A549 (cell line): ENCODE measurements at regions not wholly inside any gene's neighbourhood (a gene's known extent, or its start where the extent isn't known, plus 50 kb on each side); places are given as distances from the start of the nearest gene placed in this dataset.

Experiments used
- ATAC-seq, 2 experiments: fragments of 200-7000 bp in 1 of 2; fragments of >200 bp in 1 of 2; cut with Nextera tagmentation in 1 of 2; cut with Tn5 transposase in 1 of 2; 3 replicates each; pipeline versions ENCODE4 v1.8.0 to v1.9.1; 2018 to 2020; ENCODE audit warnings: mild to moderate bottlenecking in 1 of 2, moderate library complexity in 1 of 2
- CTCF ChIA-PET: fragments of 300-600 bp; sonication (Branson Sonifier 250); formaldehyde crosslinking; extraction: SDS; loops from one replicate; lab custom pipeline; 2021; ENCODE audit warnings: antibody characterized with exemption, inconsistent platforms; lab: Yijun Ruan, JAX
- POLR2A ChIA-PET: fragments of 350-600 bp; formaldehyde crosslinking; extraction: SDS; loops from one replicate; lab custom pipeline; 2021; ENCODE audit warnings: antibody characterized with exemption, inconsistent platforms; lab: Yijun Ruan, JAX
- DNase-seq, 2 experiments: peaks; one replicate each; pipeline versions ENCODE4 v3.0.0 to v3.0.0-alpha.2; 2011 to 2016; ENCODE audit warnings: low read depth in 1 of 2, low spot score in 1 of 2
- FAIRE-seq: peaks from 2 replicates; lab custom pipeline; 2011; peaks lifted over from hg19 to GRCh38; lab: Jason Lieb, UNC
- H3K27ac ChIP-seq, 2 experiments: fragments of >200 bp; sonication (Bioruptor Twin); formaldehyde crosslinking; 3 replicates each; pipeline ENCODE4 v1.5.1; 2016 to 2017
- H3K4me1 ChIP-seq: fragments of >200 bp; sonication (Bioruptor Twin); formaldehyde crosslinking; 3 replicates; pipeline ENCODE4 v1.6.1; 2016
- H3K4me2 ChIP-seq: fragments of >200 bp; sonication (Bioruptor Twin); formaldehyde crosslinking; 3 replicates; pipeline ENCODE4 v1.6.1; 2016
- H3K4me3 ChIP-seq: fragments of >200 bp; sonication (Bioruptor Twin); formaldehyde crosslinking; 3 replicates; pipeline ENCODE4 v1.5.1; 2016
- H3K9me3 ChIP-seq: fragments of >200 bp; sonication (Bioruptor Twin); formaldehyde crosslinking; 3 replicates; pipeline ENCODE4 v1.6.1; 2016
- BCL3 ChIP-seq: fragments of >200 bp; sonication (Bioruptor Twin); formaldehyde crosslinking; IDR thresholded peaks from 3 replicates; pipeline ENCODE4 v1.6.1; 2016
- BHLHE40 ChIP-seq: IDR thresholded peaks from 2 replicates; pipeline ENCODE4 v1.6.1; 2012; ENCODE audit warnings: low read depth, low read length, inconsistent platforms
- CBX2 ChIP-seq: fragments of 200-600 bp; sonication (generic); IDR thresholded peaks from 2 replicates; pipeline ENCODE4 v1.6.1; 2016; ENCODE audit warnings: low read depth, mild to moderate bottlenecking, borderline replicate concordance
- CBX8 ChIP-seq: fragments of 200-600 bp; sonication (generic); IDR thresholded peaks from 2 replicates; pipeline ENCODE4 v1.6.1; 2016
- CHD4 ChIP-seq: fragments of 200-600 bp; sonication (generic); IDR thresholded peaks from 2 replicates; pipeline ENCODE4 v1.6.1; 2016; ENCODE audit warnings: antibody characterized with exemption, mild to moderate bottlenecking, borderline replicate concordance
- CTCF ChIP-seq: fragments of >200 bp; sonication (Bioruptor Twin); formaldehyde crosslinking; IDR thresholded peaks from 3 replicates; pipeline ENCODE4 v1.5.1; 2016
- E2F6 ChIP-seq: IDR thresholded peaks from 2 replicates; pipeline ENCODE4 v1.6.1; 2012; ENCODE audit warnings: low read depth, borderline replicate concordance
- EHMT2 ChIP-seq: fragments of 200-600 bp; sonication (generic); IDR thresholded peaks from 2 replicates; pipeline ENCODE4 v1.6.1; 2016; ENCODE audit warnings: antibody characterized with exemption, low read depth, mild to moderate bottlenecking, moderate library complexity
- FOXS1 ChIP-seq: fragments of 250-450 bp; sonication (Bioruptor Pico); IDR thresholded peaks from 2 replicates; pipeline ENCODE4 v1.5.0; 2020; ENCODE audit warnings: mild to moderate bottlenecking, moderate library complexity
- HEYL ChIP-seq: fragments of 250-450 bp; sonication (Bioruptor Pico); IDR thresholded peaks from 2 replicates; pipeline ENCODE4 v1.8.0; 2021; ENCODE audit warnings: mild to moderate bottlenecking, moderate library complexity
- HMGXB4 ChIP-seq: fragments of 250-450 bp; sonication (Bioruptor Pico); IDR thresholded peaks from 2 replicates; pipeline ENCODE4 v1.5.0; 2021; ENCODE audit warnings: mild to moderate bottlenecking, moderate library complexity, borderline replicate concordance
- HOXA7 ChIP-seq: fragments of 250-450 bp; sonication (Bioruptor Pico); IDR thresholded peaks from 2 replicates; pipeline ENCODE4 v1.5.0; 2020; ENCODE audit warnings: mild to moderate bottlenecking, moderate library complexity
- HOXB13 ChIP-seq: fragments of 250-450 bp; sonication (Bioruptor Pico); IDR thresholded peaks from 2 replicates; pipeline ENCODE4 v1.5.0; 2020; ENCODE audit warnings: low read depth, mild to moderate bottlenecking, moderate library complexity
- JUN ChIP-seq, 2 experiments: fragments of >200 bp; sonication (Bioruptor Twin); formaldehyde crosslinking; IDR thresholded peaks; 2 replicates in 1 of 2; 3 replicates in 1 of 2; pipeline ENCODE4 v1.6.1; 2016 to 2017
- MAX ChIP-seq: IDR thresholded peaks from 2 replicates; pipeline ENCODE4 v1.6.1; 2012
- MYC ChIP-seq: IDR thresholded peaks from 2 replicates; pipeline ENCODE4 v1.6.1; 2012; ENCODE audit warnings: mild to moderate bottlenecking, inconsistent platforms, low read length, improper control_type of control experiment, borderline replicate concordance
- NFE2L2 ChIP-seq: fragments of 150-350 bp; conservative IDR thresholded peaks from 2 replicates; pipeline ENCODE4 v1.6.1; 2014; ENCODE audit warnings: low read length
- NPAS2 ChIP-seq: fragments of 250-450 bp; sonication (Bioruptor Pico); IDR thresholded peaks from 2 replicates; pipeline ENCODE4 v1.8.0; 2022; ENCODE audit warnings: mild to moderate bottlenecking, moderate library complexity, borderline replicate concordance
- RCOR1 ChIP-seq: fragments of 150-350 bp; IDR thresholded peaks from 2 replicates; pipeline ENCODE4 v1.6.1; 2014; ENCODE audit warnings: antibody characterized with exemption, low read length, low read depth
- SREBF2 ChIP-seq: fragments of 450-650 bp; IDR thresholded peaks from 2 replicates; pipeline ENCODE4 v1.6.1; 2014; ENCODE audit warnings: mild to moderate bottlenecking, moderate library complexity
- TP53 ChIP-seq: fragments of 250-450 bp; sonication (Bioruptor Pico); IDR thresholded peaks from 2 replicates; pipeline ENCODE4 v1.5.0; 2021; ENCODE audit warnings: mild to moderate bottlenecking, moderate library complexity
- USF2 ChIP-seq: fragments of 450-650 bp; IDR thresholded peaks from 2 replicates; pipeline ENCODE4 v1.6.1; 2014; ENCODE audit warnings: antibody characterized with exemption
- ZC3H11A ChIP-seq: fragments of 450-650 bp; IDR thresholded peaks from 2 replicates; pipeline ENCODE4 v1.6.1; 2014; ENCODE audit warnings: antibody characterized with exemption, mild to moderate bottlenecking
- ZNF302 ChIP-seq: fragments of 250-450 bp; sonication (Bioruptor Pico); IDR thresholded peaks from 2 replicates; pipeline ENCODE4 v1.9.0; 2021; ENCODE audit warnings: inconsistent platforms, mild to moderate bottlenecking, moderate library complexity
- WGBS: methylation state at CpG from one replicate; pipeline ENCODE4 v1.1.6; 2017; ENCODE audit errors: missing lambda C conversion rate; 5-methylcytosine and 5-hydroxymethylcytosine counted together

- ChIA-PET CTCF (no interaction called here), POLR2A (no interaction called here)
- 79% methylated on average over 5 of the region's 5 CpGs for WGBS
- Histone ChIP-seq H3K4me1 (no peaks in the 10 kb centered on the region), H3K9me3 (no peaks in the 10 kb centered on the region), H3K4me2 (no peak overlapping the region), H3K27ac (no peak overlapping the region), H3K4me3 (no peak overlapping the region)
- FAIRE-seq (no peak), ATAC-seq (no peak), DNase-seq (no peak)
- TF ChIP-seq RCOR1: no peak
- TF ChIP-seq MYC: no peak
- no peak for TF ChIP-seq SREBF2
- TF ChIP-seq EHMT2: no peak
- TF ChIP-seq TP53 (CRISPR knock-in tag): no peak
- TF ChIP-seq FOXS1: no peak
- no peak for TF ChIP-seq USF2
- no peak for TF ChIP-seq ZNF302 (CRISPR knock-in tag)
- TF ChIP-seq JUN (IDR thresholded peaks at IDR 0.05): no peak
- no peak for TF ChIP-seq MAX
- no peak for TF ChIP-seq E2F6
- no peak for TF ChIP-seq NFE2L2
- TF ChIP-seq CBX8: no peak
- TF ChIP-seq HOXA7 (CRISPR knock-in tag): no peak
- no peak for TF ChIP-seq HOXB13 (CRISPR knock-in tag)
- no peak for TF ChIP-seq HEYL (CRISPR knock-in tag)
- no peak for TF ChIP-seq CBX2
- TF ChIP-seq ZC3H11A: no peak
Observed at GRCh38 chr10:20977300-20977699, 80.2 kb upstream of the NEBL start.

GRCh38 chr10:20976891-20977290 lies 79.8 kb upstream of the NEBL start:
- Histone ChIP-seq H3K4me2 (no peak overlapping the region), H3K27ac (no peak overlapping the region), H3K9me3 (no peaks in the 10 kb centered on the region), H3K4me3 (no peak overlapping the region), H3K4me1 (no peaks in the 10 kb centered on the region)
- WGBS: 84% methylated on average over 3 of the region's 3 CpGs
- CTCF ChIA-PET: no interaction called here
- POLR2A ChIA-PET: no interaction called here
- ATAC-seq: no peak
- no peak for DNase-seq
- TF ChIP-seq NPAS2 (CRISPR knock-in tag) (no peak), MYC (no peak), BCL3 (no peak), TP53 (CRISPR knock-in tag) (no peak), BHLHE40 (no peak), USF2 (no peak), CTCF (no peak), HOXB13 (CRISPR knock-in tag) (no peak), CHD4 (no peak), HMGXB4 (no peak), MAX (no peak)
- TF ChIP-seq, all 56 proteins: peak for 0
- FAIRE-seq: no peak
